ENCODE measurements at regions not wholly inside any gene's neighbourhood (a gene's known extent, or its start where the extent isn't known, plus 50 kb on each side); places are given as distances from the start of the nearest gene placed in this dataset.
"Not testable (repeated sequence)": the region's sequence is repeated elsewhere in the genome, so short reads cannot be mapped to it uniquely, and the experiment has no call there.

DNA sequence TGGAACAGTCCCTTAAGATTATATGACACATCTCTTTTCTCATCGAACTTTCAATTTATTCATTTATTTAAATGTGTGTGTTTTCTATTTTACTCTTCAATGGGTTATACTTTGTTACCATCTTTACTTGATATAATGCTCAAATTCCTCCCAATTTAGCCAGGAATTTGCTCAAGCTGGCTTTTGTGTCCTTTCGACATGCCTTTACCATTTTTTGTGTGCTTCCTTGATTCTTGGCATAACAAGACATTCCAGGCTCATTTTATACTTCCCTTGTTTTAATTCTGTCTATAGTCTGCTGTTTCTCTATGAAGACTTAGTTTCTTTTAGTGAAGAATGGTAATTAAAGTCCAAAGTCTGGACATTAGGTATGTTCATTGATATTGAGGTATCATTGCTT, 315.8 kb downstream of the AEBP2 start:
- no peaks in the 10 kb centered on the region for H3K4me1 ChIP-seq (ENCODE audit: control insufficient read depth in 1 of 2, insufficient read depth in 2 of 2, low read length in 2 of 2)
- peaks cover 0 to 11% of the 10 kb centered on the region in 2 donors for H3K9me3 ChIP-seq (ENCODE audit: control insufficient read depth in 1 of 2, low read length in 2 of 2)
- H3K27me3 ChIP-seq (ENCODE audit: low read depth, low read length), result no peaks in the 10 kb centered on the region
- no peaks in the 10 kb centered on the region for H3K36me3 ChIP-seq (ENCODE audit: control insufficient read depth in 1 of 2, insufficient read depth in 2 of 2, low read length in 2 of 2)
- no peak overlapping the region for H3K27ac ChIP-seq (ENCODE audit: low read length)
- H3K4me3 ChIP-seq (ENCODE audit: low read depth in 1 of 2, low read length in 2 of 2), result no peak overlapping the region

DNA sequence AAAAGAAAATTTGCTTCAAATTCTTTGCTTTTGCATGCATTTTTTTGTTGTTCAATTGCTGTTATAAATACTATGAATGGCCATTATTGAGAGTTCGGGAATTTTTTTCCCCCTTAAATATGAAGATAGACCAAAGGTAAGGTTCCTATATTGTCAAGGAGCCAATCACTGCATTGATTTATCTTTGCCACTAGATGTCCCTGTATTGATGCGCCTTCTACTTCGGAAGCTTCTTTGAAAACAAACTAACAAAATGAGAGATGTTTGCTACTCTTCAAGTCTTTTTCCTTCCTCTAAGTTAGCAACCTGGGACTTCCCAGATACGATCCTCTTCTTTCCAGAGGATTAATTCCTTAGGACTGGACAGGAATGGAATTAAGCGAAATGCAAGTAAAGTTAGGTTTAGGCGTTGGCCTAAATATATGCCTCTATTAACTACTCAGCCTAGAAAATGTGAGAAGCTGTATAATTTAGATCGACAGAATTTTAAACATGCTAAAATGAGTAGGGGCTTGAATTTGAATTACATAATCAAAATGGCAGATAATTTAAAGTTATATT, 318.1 kb downstream of the AEBP2 start:
- no peak overlapping the region for H3K27ac ChIP-seq (ENCODE audit: low read length)
- H3K36me3 ChIP-seq (ENCODE audit: control insufficient read depth in 1 of 2, insufficient read depth in 2 of 2, low read length in 2 of 2), result no peaks in the 10 kb centered on the region
- H3K4me3 ChIP-seq (ENCODE audit: low read depth in 1 of 2, low read length in 2 of 2), result no peak overlapping the region
- no peaks in the 10 kb centered on the region for H3K4me1 ChIP-seq (ENCODE audit: control insufficient read depth in 1 of 2, insufficient read depth in 2 of 2, low read length in 2 of 2)
- H3K9me3 ChIP-seq (ENCODE audit: control insufficient read depth in 1 of 2, low read length in 2 of 2), result peaks cover 0 to 11% of the 10 kb centered on the region in 2 donors
- no peaks in the 10 kb centered on the region for H3K27me3 ChIP-seq (ENCODE audit: low read depth, low read length)

DNA sequence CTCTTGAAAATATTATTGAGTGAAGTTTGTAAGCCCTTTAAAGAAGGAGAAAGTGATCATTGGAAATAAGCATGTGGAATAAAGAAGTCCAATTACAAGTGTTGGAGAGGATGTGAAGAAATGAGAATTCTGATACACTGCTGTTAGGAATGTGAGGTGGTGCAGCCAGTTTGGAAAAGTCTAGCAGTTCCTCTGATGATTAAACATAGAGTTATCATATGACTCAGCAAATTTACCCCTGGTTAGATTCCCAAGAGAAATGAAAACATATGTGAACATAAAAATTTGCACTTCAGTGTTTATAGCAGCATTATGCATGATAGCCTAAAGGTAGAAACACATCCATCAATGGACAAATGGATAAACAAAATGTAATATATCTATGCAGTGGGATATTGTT, 319.9 kb downstream of the AEBP2 start:
- Histone ChIP-seq H3K27ac (ENCODE audit: low read length) (no peak overlapping the region), H3K4me3 (ENCODE audit: low read depth in 1 of 2, low read length in 2 of 2) (no peak overlapping the region), H3K9me3 (ENCODE audit: control insufficient read depth in 1 of 2, low read length in 2 of 2) (no peaks in the 10 kb centered on the region), H3K27me3 (ENCODE audit: low read depth, low read length) (no peaks in the 10 kb centered on the region), H3K4me1 (ENCODE audit: control insufficient read depth in 1 of 2, insufficient read depth in 2 of 2, low read length in 2 of 2) (no peaks in the 10 kb centered on the region), H3K36me3 (ENCODE audit: control insufficient read depth in 1 of 2, insufficient read depth in 2 of 2, low read length in 2 of 2) (no peaks in the 10 kb centered on the region)

DNA sequence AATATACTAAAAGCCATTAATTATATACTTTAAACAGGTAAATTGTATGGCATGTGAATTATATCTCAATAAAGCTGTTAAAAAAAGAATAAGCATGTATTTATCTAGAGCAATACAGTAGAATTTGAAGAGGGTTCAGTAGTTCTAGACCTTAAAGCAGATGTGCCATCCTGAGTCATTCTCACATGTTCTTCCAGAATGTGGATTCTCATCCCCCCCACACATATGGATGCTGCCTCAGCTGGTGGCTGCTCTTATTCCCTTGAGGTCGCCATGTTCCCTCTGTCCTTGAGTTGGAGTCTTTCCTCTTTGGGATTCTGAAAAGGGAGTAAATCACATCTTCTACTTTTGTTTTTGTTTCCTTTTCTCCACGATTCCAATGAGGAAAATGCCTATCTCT, 321.3 kb downstream of the AEBP2 start:
- Histone ChIP-seq H3K36me3 (ENCODE audit: control insufficient read depth in 1 of 2, insufficient read depth in 2 of 2, low read length in 2 of 2) (no peaks in the 10 kb centered on the region), H3K4me1 (ENCODE audit: control insufficient read depth in 1 of 2, insufficient read depth in 2 of 2, low read length in 2 of 2) (no peaks in the 10 kb centered on the region), H3K9me3 (ENCODE audit: control insufficient read depth in 1 of 2, low read length in 2 of 2) (no peaks in the 10 kb centered on the region), H3K27ac (ENCODE audit: low read length) (no peak overlapping the region), H3K27me3 (ENCODE audit: low read depth, low read length) (no peaks in the 10 kb centered on the region), H3K4me3 (ENCODE audit: low read depth in 1 of 2, low read length in 2 of 2) (no peak overlapping the region)

DNA sequence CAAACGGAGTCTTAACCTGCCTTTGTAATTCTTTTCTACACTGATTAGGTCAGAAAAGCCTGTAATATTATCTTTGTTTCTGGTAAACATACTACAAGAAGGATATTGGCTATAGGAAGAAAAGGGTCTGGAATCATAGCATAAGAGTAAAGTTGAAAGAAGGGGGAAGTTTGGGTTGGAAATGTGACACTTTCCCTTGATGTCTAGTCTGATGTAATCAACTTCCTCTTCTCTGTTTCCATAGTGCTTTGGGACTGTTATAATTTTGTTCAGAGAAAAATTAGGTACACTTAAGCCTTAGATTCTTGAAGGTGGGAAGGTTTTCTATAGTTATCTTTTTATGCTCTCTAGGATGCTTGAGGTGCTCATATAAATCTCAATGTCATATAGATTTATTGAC, 322.2 kb downstream of the AEBP2 start:
- Histone ChIP-seq H3K36me3 (ENCODE audit: control insufficient read depth in 1 of 2, insufficient read depth in 2 of 2, low read length in 2 of 2) (no peaks in the 10 kb centered on the region), H3K27me3 (ENCODE audit: low read depth, low read length) (no peaks in the 10 kb centered on the region), H3K4me1 (ENCODE audit: control insufficient read depth in 1 of 2, insufficient read depth in 2 of 2, low read length in 2 of 2) (no peaks in the 10 kb centered on the region), H3K4me3 (ENCODE audit: low read depth in 1 of 2, low read length in 2 of 2) (no peak overlapping the region), H3K27ac (ENCODE audit: low read length) (no peak overlapping the region), H3K9me3 (ENCODE audit: control insufficient read depth in 1 of 2, low read length in 2 of 2) (no peaks in the 10 kb centered on the region)

DNA sequence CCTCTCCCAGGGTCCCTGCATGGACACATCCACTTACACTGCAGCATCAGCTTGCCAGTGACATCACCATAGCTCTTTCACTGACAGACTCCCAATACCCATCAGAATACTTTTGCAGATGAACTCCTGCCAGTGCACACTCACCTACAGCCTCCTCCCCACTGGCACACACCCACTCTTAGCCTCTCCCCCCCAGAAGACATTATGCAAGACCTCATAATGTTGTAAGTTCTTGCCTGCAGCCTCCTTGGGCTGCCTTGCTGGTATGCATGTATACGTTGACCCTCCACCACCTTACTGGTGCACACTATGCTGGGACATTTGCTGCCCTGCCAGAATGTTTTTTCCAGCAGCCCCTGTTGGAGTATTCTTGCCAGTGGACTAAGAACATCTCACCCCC, 324.2 kb downstream of the AEBP2 start:
- H3K27ac ChIP-seq (ENCODE audit: low read length), result no peak overlapping the region
- H3K9me3 ChIP-seq (ENCODE audit: control insufficient read depth in 1 of 2, low read length in 2 of 2), result no peaks in the 10 kb centered on the region
- H3K36me3 ChIP-seq (ENCODE audit: control insufficient read depth in 1 of 2, insufficient read depth in 2 of 2, low read length in 2 of 2), result no peaks in the 10 kb centered on the region
- H3K27me3 ChIP-seq (ENCODE audit: low read depth, low read length), result no peaks in the 10 kb centered on the region
- no peaks in the 10 kb centered on the region for H3K4me1 ChIP-seq (ENCODE audit: control insufficient read depth in 1 of 2, insufficient read depth in 2 of 2, low read length in 2 of 2)
- no peak overlapping the region for H3K4me3 ChIP-seq (ENCODE audit: low read depth in 1 of 2, low read length in 2 of 2)

DNA sequence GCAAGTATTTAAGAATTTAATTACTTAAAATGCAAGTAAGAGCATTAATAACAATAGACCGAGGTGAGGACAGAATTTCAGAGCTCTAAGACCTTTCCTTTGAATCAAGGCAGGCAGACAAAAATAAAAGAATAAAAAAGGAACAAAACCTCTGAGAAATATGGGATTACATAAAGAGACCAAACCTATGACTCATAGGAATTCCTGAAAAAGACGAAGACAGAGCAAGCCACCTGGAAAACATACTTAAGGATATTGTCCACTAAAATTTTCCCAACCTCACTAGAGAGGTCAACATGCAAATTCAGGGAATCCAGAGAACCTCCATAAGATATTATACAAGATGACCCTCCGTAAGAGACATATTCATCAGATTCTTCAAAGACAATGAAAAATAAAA, 325.1 kb downstream of the AEBP2 start:
- Histone ChIP-seq H3K4me3 (ENCODE audit: low read depth in 1 of 2, low read length in 2 of 2) (no peak overlapping the region), H3K4me1 (ENCODE audit: control insufficient read depth in 1 of 2, insufficient read depth in 2 of 2, low read length in 2 of 2) (no peaks in the 10 kb centered on the region), H3K27ac (ENCODE audit: low read length) (no peak overlapping the region), H3K9me3 (ENCODE audit: control insufficient read depth in 1 of 2, low read length in 2 of 2) (no peaks in the 10 kb centered on the region), H3K36me3 (ENCODE audit: control insufficient read depth in 1 of 2, insufficient read depth in 2 of 2, low read length in 2 of 2) (no peaks in the 10 kb centered on the region), H3K27me3 (ENCODE audit: low read depth, low read length) (no peaks in the 10 kb centered on the region)

DNA sequence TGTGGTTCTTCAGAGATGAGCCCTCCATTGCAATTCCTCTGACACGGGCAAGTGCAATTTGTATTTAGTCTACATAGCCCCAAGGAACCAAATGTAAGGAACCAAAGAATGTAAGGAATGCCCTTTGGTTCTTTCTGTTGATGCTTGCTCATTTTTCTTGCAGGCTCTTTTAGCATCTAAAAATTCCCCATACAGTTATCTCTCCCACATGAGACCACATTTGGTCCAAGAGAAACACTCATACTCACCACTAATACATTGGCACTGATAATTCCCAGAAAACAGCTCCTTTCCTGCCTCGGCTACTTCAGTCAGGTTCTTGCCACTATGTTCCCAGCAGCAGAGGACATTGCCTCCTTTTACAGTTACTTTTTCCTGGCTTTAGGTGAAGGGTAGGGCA, 332.6 kb downstream of the AEBP2 start:
- H3K36me3 ChIP-seq (ENCODE audit: control insufficient read depth in 1 of 2, insufficient read depth in 2 of 2, low read length in 2 of 2), result no peaks in the 10 kb centered on the region
- H3K27ac ChIP-seq (ENCODE audit: low read length), result no peak overlapping the region
- no peaks in the 10 kb centered on the region for H3K4me1 ChIP-seq (ENCODE audit: control insufficient read depth in 1 of 2, insufficient read depth in 2 of 2, low read length in 2 of 2)
- no peaks in the 10 kb centered on the region for H3K9me3 ChIP-seq (ENCODE audit: control insufficient read depth in 1 of 2, low read length in 2 of 2)
- no peaks in the 10 kb centered on the region for H3K27me3 ChIP-seq (ENCODE audit: low read depth, low read length)
- no peak overlapping the region for H3K4me3 ChIP-seq (ENCODE audit: low read depth in 1 of 2, low read length in 2 of 2)

DNA sequence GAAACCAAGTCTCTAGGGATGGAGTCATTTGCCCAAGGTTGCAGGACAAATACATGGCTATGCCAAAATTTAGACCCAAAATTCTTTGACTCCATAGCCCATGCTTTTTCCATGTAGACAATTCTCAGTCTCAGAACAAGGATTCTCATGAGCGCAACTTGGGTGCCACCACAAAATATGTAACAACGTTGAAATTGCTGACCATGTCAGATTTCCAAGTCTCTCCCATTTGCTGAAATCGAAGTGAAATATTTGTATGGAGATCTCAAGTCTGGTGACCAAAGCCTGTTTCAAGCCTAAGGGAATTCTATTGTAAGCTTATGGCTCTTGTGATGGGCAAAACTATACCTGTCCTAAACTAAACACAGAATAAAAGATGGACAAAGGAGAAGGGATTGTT, 333.5 kb downstream of the AEBP2 start:
- Histone ChIP-seq H3K4me3 (ENCODE audit: low read depth in 1 of 2, low read length in 2 of 2) (no peak overlapping the region), H3K27me3 (ENCODE audit: low read depth, low read length) (no peaks in the 10 kb centered on the region), H3K36me3 (ENCODE audit: control insufficient read depth in 1 of 2, insufficient read depth in 2 of 2, low read length in 2 of 2) (no peaks in the 10 kb centered on the region), H3K4me1 (ENCODE audit: control insufficient read depth in 1 of 2, insufficient read depth in 2 of 2, low read length in 2 of 2) (no peaks in the 10 kb centered on the region), H3K27ac (ENCODE audit: low read length) (no peak overlapping the region), H3K9me3 (ENCODE audit: control insufficient read depth in 1 of 2, low read length in 2 of 2) (no peaks in the 10 kb centered on the region)

DNA sequence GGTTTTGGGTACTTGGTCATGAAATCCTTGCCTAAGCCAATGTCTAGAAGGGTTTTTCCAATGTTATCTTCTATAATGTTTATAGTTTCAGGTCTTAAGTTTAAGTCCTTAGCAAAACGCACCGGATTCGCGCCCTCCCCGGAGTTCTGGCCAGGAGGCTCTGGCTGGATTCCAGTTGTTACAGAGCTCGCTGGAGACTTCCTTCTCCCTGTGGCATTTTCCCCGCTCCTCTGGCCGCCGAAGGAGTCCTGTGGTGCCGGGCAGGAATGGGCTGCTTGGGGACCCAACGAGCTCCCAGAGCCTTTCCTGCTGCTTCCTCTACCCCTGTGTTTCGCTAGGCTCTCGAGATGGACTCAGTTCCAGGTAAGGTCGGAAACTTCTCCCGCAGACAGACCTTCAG, 335.9 kb downstream of the AEBP2 start:
- H3K9me3 ChIP-seq (ENCODE audit: control insufficient read depth in 1 of 2, low read length in 2 of 2), result no peaks in the 10 kb centered on the region

DNA sequence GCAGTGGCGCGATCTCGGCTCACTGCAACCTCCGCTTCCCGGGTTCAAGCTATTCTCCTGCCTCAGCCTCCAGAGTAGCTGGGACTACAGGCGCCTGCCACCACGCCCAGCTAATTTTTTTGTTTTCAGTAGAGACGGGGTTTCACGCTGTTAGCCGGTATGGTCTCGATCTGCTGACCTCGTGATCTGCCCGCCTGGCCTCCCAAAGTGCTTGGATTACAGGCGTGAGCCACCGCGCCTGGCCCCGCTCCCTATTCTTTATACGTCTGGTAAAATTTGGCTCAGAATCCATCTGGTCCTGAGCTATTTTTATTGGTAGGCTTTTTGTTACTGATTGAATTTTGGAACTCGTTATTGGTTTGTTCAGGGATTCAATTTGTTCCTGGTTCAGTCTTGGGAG, 336.7 kb downstream of the AEBP2 start:
- H3K9me3 ChIP-seq (ENCODE audit: control insufficient read depth in 1 of 2, low read length in 2 of 2); H3K36me3 ChIP-seq (ENCODE audit: control insufficient read depth in 1 of 2, insufficient read depth in 2 of 2, low read length in 2 of 2); H3K27me3 ChIP-seq (ENCODE audit: low read depth, low read length); H3K27ac ChIP-seq (ENCODE audit: low read length); H3K4me1 ChIP-seq (ENCODE audit: control insufficient read depth in 1 of 2, insufficient read depth in 2 of 2, low read length in 2 of 2); H3K4me3 ChIP-seq (ENCODE audit: low read depth in 1 of 2, low read length in 2 of 2): not testable (repeated sequence)

More for the DNA sequence above, 335.9 kb downstream of the AEBP2 start:
- no peaks in the 10 kb centered on the region for H3K4me1 ChIP-seq (ENCODE audit: control insufficient read depth in 1 of 2, insufficient read depth in 2 of 2, low read length in 2 of 2)
- H3K27me3 ChIP-seq (ENCODE audit: low read depth, low read length), result no peaks in the 10 kb centered on the region
- no peak overlapping the region for H3K27ac ChIP-seq (ENCODE audit: low read length)
- no peak overlapping the region for H3K4me3 ChIP-seq (ENCODE audit: low read depth in 1 of 2, low read length in 2 of 2)
- no peaks in the 10 kb centered on the region for H3K36me3 ChIP-seq (ENCODE audit: control insufficient read depth in 1 of 2, insufficient read depth in 2 of 2, low read length in 2 of 2)

DNA sequence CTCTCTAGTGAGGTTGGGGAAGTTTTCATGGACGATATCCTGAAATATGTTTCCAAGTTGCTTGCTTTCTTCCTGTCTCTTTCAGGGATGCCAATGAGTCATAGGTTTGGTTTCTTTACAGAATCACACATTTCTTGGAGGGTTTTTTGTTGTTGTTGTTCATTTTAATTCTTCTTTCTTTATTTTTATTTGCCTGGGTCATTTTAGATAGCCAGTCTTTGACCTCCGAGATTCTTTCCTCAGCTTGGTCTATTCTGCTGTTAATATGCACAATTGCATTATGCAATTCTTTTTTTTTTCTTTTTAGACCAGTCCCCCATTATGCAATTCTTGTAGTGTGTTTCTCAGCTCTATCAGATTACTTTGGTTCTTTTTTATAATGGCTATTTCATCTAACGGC, 338.9 kb downstream of the AEBP2 start:
- Histone ChIP-seq H3K36me3 (ENCODE audit: control insufficient read depth in 1 of 2, insufficient read depth in 2 of 2, low read length in 2 of 2) (no peaks in the 10 kb centered on the region), H3K27me3 (ENCODE audit: low read depth, low read length) (no peaks in the 10 kb centered on the region), H3K4me1 (ENCODE audit: control insufficient read depth in 1 of 2, insufficient read depth in 2 of 2, low read length in 2 of 2) (no peaks in the 10 kb centered on the region), H3K27ac (ENCODE audit: low read length) (no peak overlapping the region), H3K9me3 (ENCODE audit: control insufficient read depth in 1 of 2, low read length in 2 of 2) (no peaks in the 10 kb centered on the region), H3K4me3 (ENCODE audit: low read depth in 1 of 2, low read length in 2 of 2) (no peak overlapping the region)

All from muscle layer of duodenum (tissue), 2 donors.